ENCODE measurements at regions not wholly inside any gene's neighbourhood (a gene's known extent, or its start where the extent isn't known, plus 50 kb on each side); places are given as distances from the start of the nearest gene placed in this dataset.

DNA sequence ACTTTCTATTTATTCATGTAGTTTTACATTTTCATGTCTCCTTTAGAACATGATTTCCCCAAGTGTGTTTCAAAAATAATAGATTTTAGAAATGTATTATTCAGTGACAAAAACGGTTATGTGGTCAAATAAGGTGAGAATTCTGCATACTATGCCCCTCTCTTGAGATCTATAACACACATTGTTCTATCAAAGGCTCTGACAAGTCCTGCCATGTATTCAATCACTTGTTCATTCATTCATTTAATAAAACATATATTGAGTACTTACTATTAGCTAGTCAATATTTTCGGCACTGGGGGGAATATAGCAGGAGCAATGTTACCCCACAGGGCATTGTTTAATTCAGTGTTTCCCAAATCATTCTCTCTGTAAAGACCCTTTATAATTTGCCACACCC, 58.4 kb upstream of the FGF13 start:
- no peak for TF ChIP-seq EZH2 (IDR thresholded peaks at IDR 0.05; ENCODE audit: low read length, unreplicated experiment)
- TF ChIP-seq, protein P1, sequence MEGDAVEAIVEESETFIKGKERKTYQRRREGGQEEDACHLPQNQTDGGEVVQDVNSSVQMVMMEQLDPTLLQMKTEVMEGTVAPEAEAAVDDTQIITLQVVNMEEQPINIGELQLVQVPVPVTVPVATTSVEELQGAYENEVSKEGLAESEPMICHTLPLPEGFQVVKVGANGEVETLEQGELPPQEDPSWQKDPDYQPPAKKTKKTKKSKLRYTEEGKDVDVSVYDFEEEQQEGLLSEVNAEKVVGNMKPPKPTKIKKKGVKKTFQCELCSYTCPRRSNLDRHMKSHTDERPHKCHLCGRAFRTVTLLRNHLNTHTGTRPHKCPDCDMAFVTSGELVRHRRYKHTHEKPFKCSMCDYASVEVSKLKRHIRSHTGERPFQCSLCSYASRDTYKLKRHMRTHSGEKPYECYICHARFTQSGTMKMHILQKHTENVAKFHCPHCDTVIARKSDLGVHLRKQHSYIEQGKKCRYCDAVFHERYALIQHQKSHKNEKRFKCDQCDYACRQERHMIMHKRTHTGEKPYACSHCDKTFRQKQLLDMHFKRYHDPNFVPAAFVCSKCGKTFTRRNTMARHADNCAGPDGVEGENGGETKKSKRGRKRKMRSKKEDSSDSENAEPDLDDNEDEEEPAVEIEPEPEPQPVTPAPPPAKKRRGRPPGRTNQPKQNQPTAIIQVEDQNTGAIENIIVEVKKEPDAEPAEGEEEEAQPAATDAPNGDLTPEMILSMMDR (conservative IDR thresholded peaks at IDR 0.05; ENCODE audit: low read depth, low read length): no peak
- TF ChIP-seq EZH2phosphoT487 (IDR thresholded peaks at IDR 0.05; ENCODE audit: borderline replicate concordance, low read length): no peak
